GM19099 (cell line): ENCODE measurements at regions not wholly inside any gene's neighbourhood (a gene's known extent, or its start where the extent isn't known, plus 50 kb on each side); places are given as distances from the start of the nearest gene placed in this dataset.

Experiments
- POLR2A ChIP-seq: IDR thresholded peaks from 3 replicates; pipeline ENCODE4 v1.6.1; 2011; ENCODE audit warnings: low read depth; ENCODE audit not compliant: insufficient read length; ENCODE audit errors: extremely low read depth

GRCh38 chr13:91278888-91279287 lies 68.6 kb upstream of the MIR17HG start:
- no peak for TF ChIP-seq POLR2A

GRCh38 chr13:91280801-91281200 lies 66.7 kb upstream of the MIR17HG start:
- no peak for TF ChIP-seq POLR2A

GRCh38 chr13:91284335-91284734 lies 63.2 kb upstream of the MIR17HG start:
- no peak for TF ChIP-seq POLR2A

DNA sequence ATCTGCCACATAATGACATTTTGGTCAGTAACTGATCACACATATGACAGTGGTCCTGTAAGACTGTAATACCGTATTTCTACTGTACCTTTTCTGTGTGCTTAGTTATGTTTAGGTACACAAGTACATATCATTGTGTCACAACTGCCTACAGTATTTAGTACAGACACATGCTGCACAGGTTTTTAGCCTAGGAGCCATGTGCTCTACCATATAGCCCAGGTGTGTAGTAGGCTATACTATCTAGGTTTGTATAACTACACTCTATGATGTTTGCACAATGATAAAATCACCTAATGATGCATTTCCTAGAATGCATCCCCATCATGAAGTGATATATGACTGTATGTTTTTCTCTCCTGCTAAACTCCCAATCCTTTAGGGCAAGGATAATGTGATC lies 61.2 kb upstream of the MIR17HG start:
- TF ChIP-seq POLR2A = no peak

- no peak for TF ChIP-seq POLR2A
Observed at GRCh38 chr13:91291078-91291477, 56.4 kb upstream of the MIR17HG start.

DNA sequence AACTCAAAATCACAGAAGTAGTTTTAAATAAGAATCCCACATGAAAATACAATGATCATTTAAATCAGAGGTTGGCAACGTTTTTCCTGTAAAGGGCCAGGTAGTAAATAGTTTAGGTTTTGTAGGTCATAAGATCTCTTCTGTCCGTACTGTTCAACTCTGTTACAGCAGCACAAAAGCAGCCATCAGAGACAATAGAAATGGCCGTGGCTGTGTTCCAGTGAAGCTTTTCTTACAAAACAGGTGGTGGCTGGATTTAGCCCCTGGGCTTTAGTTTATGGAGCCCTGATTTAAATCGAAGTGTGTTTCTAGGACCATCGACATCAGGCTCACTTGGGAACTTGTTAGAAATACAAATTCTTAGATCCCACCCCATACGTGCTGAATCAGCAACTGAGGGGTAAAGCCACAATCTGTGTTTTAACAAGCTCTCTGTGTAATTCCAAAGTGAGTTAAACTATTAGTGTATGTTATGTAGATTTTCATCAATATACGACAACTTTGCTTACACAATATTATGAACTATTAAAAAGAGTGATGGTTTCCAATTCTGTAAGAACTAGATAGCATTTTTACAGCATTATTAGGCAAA lies 54.8 kb upstream of the MIR17HG start:
- no peak for TF ChIP-seq POLR2A

GRCh38 chr13:91295712-91296410 lies 51.6 kb upstream of the MIR17HG start:
- TF ChIP-seq POLR2A = no peak

- TF ChIP-seq POLR2A = no peak
Observed at GRCh38 chr13:91297503-91297902, 50.0 kb upstream of the MIR17HG start.
